HFFc6 (cell line): ENCODE measurements at regions not wholly inside any gene's neighbourhood (a gene's known extent, or its start where the extent isn't known, plus 50 kb on each side); places are given as distances from the start of the nearest gene placed in this dataset.
A peak's percentile ranks its signal among the peaks of the same experiment; 100 is the strongest.
"Not testable (repeated sequence)": the region's sequence is repeated elsewhere in the genome, so short reads cannot be mapped to it uniquely, and the experiment has no call there.

ENCODE experiments used
- DNase-seq: peaks from one replicate; pipeline ENCODE4 v3.0.0-alpha.2; 2018
- H3K27ac Mint-ChIP-seq: 2 replicates; pipeline ENCODE4 v1.8.0; 2020; ENCODE audit warnings: mild to moderate bottlenecking, mixed read lengths
- H3K27me3 Mint-ChIP-seq: 2 replicates; pipeline ENCODE4 v1.8.0; 2021; ENCODE audit warnings: mild to moderate bottlenecking, moderate library complexity, mixed read lengths; ENCODE audit not compliant: insufficient read depth
- H3K36me3 Mint-ChIP-seq: 2 replicates; pipeline ENCODE4 v1.8.0; 2021; ENCODE audit warnings: low read depth, mixed read lengths
- H3K4me1 Mint-ChIP-seq: 2 replicates; pipeline ENCODE4 v1.8.0; 2020; ENCODE audit warnings: low read depth, mixed read lengths
- H3K4me3 Mint-ChIP-seq: 2 replicates; pipeline ENCODE4 v1.8.0; 2020; ENCODE audit warnings: mild to moderate bottlenecking, moderate library complexity, mixed read lengths
- H3K9me3 Mint-ChIP-seq: 2 replicates; pipeline ENCODE4 v1.8.0; 2020; ENCODE audit warnings: mild to moderate bottlenecking, mixed read lengths
- TF ChIP-seq, protein P1 (sequence below): fragments of 200-600 bp; sonication (generic); IDR thresholded peaks from 2 replicates; pipeline ENCODE4 v1.5.0; 2021; ENCODE audit warnings: antibody characterized with exemption, mild to moderate bottlenecking

GRCh38 chr10:78602201-78602932 is 466.4 kb upstream of the ZMIZ1 start:
- DNase-seq: no peak
- TF ChIP-seq, protein P1, sequence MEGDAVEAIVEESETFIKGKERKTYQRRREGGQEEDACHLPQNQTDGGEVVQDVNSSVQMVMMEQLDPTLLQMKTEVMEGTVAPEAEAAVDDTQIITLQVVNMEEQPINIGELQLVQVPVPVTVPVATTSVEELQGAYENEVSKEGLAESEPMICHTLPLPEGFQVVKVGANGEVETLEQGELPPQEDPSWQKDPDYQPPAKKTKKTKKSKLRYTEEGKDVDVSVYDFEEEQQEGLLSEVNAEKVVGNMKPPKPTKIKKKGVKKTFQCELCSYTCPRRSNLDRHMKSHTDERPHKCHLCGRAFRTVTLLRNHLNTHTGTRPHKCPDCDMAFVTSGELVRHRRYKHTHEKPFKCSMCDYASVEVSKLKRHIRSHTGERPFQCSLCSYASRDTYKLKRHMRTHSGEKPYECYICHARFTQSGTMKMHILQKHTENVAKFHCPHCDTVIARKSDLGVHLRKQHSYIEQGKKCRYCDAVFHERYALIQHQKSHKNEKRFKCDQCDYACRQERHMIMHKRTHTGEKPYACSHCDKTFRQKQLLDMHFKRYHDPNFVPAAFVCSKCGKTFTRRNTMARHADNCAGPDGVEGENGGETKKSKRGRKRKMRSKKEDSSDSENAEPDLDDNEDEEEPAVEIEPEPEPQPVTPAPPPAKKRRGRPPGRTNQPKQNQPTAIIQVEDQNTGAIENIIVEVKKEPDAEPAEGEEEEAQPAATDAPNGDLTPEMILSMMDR: no peak
- H3K4me3 Mint-ChIP-seq: no peak overlapping the region
- no peak overlapping the region for H3K27ac Mint-ChIP-seq
- H3K36me3 Mint-ChIP-seq: no peaks in the 10 kb centered on the region
- peaks cover 49% of the 10 kb centered on the region for H3K27me3 Mint-ChIP-seq
- no peaks in the 10 kb centered on the region for H3K4me1 Mint-ChIP-seq
- H3K9me3 Mint-ChIP-seq: no peaks in the 10 kb centered on the region

- Mint-ChIP-seq H3K27ac (no peak overlapping the region), H3K9me3 (peaks cover 5% of the 10 kb centered on the region; the same call in 1 of the 2 replicates), H3K27me3 (peaks cover 39% of the 10 kb centered on the region), H3K36me3 (no peaks in the 10 kb centered on the region), H3K4me3 (no peak overlapping the region), H3K4me1 (no peaks in the 10 kb centered on the region)
- DNase-seq: no peak
- TF ChIP-seq, protein P1: no peak
Observed at GRCh38 chr10:78604286-78604685, 464.5 kb upstream of the ZMIZ1 start.

- Mint-ChIP-seq H3K4me1 (no peaks in the 10 kb centered on the region), H3K36me3 (no peaks in the 10 kb centered on the region), H3K27ac (no peak overlapping the region), H3K4me3 (no peak overlapping the region), H3K9me3 (peaks cover 8% of the 10 kb centered on the region; the same call in 1 of the 2 replicates), H3K27me3 (peaks cover 39% of the 10 kb centered on the region)
- TF ChIP-seq, protein P1: no peak
- DNase-seq: no peak
Observed at GRCh38 chr10:78604721-78605120, 464.0 kb upstream of the ZMIZ1 start.

DNA sequence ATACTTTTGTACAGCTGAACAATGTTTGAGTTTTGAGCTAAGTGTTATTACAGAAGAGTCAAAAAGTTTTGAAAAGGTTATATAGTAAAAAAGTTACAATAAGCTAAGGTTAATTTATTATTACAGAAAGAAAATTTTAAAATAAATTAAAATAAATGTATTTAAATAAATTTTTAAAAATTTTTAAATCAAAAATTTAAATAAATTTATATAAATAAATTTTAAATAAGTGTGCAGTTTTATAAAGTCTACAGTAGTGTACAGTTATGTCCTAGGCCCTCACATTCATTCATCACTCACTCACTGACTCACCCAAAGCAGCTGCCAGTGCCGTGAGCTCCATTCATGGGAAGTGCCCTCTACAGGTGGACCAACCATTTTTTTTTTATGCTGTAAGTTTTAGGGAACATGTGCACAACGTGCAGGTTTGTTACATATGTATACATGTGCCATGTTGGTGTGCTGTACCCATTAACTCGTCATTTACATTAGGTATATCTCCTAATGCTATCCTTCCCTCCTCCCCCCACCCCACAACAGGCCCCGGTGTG is 462.9 kb upstream of the ZMIZ1 start:
- H3K36me3 Mint-ChIP-seq: no peaks in the 10 kb centered on the region
- no peak overlapping the region for H3K4me3 Mint-ChIP-seq
- TF ChIP-seq, protein P1: peak; percentile 53
- H3K27ac Mint-ChIP-seq: no peak overlapping the region
- no peaks in the 10 kb centered on the region for H3K4me1 Mint-ChIP-seq
- peak; percentile 34 for DNase-seq
- peaks cover 37% of the 10 kb centered on the region for H3K27me3 Mint-ChIP-seq
- peaks cover 11% of the 10 kb centered on the region; the same call in 1 of the 2 replicates for H3K9me3 Mint-ChIP-seq

DNA sequence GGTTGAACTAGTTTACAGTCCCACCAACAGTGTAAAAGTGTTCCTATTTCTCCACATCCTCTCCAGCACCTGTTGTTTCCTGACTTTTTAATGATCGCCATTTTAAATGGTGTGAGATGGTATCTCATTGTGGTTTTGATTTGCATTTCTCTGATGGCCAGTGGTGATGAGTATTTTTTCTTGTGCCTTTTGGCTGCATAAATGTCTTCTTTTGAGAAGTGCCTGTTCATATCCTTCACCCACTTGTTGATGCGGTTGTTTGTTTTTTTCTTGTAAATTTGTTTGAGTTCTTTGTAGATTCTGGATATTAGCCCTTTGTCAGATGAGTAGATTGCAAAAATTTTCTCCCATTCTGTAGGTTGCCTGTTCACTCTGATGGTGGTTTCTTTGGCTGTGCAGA is 462.0 kb upstream of the ZMIZ1 start:
- not testable (repeated sequence) for H3K4me3 Mint-ChIP-seq, H3K4me1 Mint-ChIP-seq, DNase-seq, H3K27ac Mint-ChIP-seq, H3K36me3 Mint-ChIP-seq
- Mint-ChIP-seq H3K27me3 (peaks cover 31% of the 10 kb centered on the region), H3K9me3 (peaks cover 11% of the 10 kb centered on the region; the same call in 1 of the 2 replicates)

DNA sequence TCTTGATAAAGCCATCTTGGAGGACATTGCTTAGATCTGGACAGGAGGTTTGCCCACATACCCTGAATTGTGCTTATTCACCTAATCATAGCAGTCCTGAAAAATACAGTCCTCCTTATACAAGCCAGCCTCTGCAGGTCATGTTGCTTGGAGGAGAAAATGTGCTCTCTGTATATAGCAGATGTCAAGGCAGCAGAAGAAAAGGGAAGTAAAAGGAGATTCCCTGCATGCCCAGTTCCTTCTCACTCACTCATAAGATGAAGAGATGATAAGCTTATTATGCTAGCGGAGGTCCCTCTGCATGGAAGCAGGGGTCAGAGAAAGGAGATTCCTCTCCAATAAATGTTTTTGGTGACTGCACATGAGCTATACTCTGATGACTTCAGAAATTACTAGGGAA is 458.8 kb upstream of the ZMIZ1 start:
- TF ChIP-seq, protein P1: no peak
- no peak overlapping the region for H3K4me3 Mint-ChIP-seq
- H3K4me1 Mint-ChIP-seq: no peaks in the 10 kb centered on the region
- no peak for DNase-seq
- peaks cover 11% of the 10 kb centered on the region; the same call in 1 of the 2 replicates for H3K9me3 Mint-ChIP-seq
- peaks cover 28% of the 10 kb centered on the region for H3K27me3 Mint-ChIP-seq
- no peaks in the 10 kb centered on the region for H3K36me3 Mint-ChIP-seq
- H3K27ac Mint-ChIP-seq: no peak overlapping the region
